SKM-1 treated with dmso at 0.1 percent for 144 hours (cell line): ENCODE measurements at regions not wholly inside any gene's neighbourhood (a gene's known extent, or its start where the extent isn't known, plus 50 kb on each side); places are given as distances from the start of the nearest gene placed in this dataset.

Source experiments
- DNase-seq: peaks from one replicate; lab custom pipeline; 2025; ENCODE audit not compliant: unreplicated experiment; lab: John Stamatoyannopoulos, UW

DNA sequence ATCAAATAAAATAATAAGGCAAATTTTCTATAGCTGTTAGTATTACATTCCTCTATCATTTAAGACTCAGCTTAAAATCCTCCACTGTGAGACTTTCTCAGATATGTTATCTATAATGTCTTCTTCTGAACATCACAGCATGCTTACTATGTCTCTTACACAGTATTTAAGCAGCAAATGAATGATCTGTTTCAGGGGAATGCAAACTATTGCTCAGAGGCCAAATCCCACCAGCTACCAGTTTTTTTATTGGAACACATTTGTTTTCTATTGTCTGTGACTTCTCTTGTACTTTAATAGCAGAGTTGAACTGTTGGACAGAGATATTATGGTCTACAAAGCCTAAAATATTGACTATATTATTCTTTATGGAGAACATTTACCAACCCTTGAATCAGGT is 59.6 kb downstream of the C3orf38 start:
- DNase-seq, result no peak

GRCh38 chr3:88211096-88211890 is 61.5 kb downstream of the C3orf38 start:
- no peak for DNase-seq

DNA sequence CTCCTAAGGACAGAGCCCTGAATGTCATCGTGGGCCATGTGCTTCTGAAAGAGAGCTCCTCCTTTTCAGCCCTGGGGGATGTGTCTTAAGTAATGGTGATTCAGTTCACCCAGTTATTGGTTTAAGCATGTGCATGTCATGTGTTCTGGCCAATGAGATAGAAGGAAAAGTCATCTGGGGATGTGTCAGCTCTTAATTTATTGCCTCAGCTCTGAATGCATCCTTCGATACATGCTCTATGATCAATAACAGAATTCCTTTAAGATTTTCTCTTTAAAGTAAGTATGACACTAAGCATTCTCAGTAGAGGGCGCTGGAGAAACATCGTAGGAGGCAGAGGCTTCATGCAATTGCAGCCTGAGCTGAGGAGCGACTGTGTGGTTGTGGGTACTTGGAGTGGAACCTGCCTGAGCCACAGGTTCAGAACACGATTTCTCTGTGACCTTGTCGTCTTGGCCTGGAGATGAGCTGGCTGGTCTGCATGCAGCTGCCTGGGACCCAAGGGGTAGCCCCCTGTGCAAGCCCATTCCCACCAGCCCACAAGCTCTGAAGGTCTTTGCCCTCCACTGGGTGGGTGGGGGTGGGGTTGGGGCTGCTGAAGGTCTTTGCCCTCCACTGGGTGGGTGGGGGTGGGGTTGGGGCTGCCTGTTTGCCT is 69.5 kb downstream of the C3orf38 start:
- peak; percentile 46 for DNase-seq

GRCh38 chr3:88220126-88220525 is 70.4 kb downstream of the C3orf38 start:
- no peak for DNase-seq

GRCh38 chr3:88221726-88222125 is 72.0 kb downstream of the C3orf38 start:
- DNase-seq, result no peak

DNA sequence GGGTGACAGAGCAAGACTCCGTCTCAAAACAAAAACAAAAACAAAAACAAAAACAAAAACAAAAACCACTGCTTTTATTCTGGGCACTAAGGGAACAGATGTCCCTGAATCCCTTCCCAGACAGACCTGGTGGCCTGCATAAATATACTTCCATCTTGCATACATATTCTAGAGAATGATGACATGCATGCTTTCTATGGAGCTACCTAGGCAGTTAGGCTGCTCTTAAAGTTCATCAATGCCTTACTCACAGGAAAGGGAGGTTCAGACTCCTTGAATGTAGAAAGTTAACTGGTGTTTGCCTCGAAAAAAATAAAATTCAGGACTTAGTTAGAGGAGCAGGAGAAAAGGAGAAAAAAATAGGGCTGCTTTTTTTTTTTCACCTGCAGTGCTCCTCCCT is 72.6 kb downstream of the C3orf38 start:
- DNase-seq, result no peak

- DNase-seq, result no peak
These were observed 75.7 kb downstream of the C3orf38 start for GRCh38 chr3:88225326-88226008.

- DNase-seq, result no peak
These were observed 77.2 kb downstream of the C3orf38 start for GRCh38 chr3:88226910-88227309.

DNA sequence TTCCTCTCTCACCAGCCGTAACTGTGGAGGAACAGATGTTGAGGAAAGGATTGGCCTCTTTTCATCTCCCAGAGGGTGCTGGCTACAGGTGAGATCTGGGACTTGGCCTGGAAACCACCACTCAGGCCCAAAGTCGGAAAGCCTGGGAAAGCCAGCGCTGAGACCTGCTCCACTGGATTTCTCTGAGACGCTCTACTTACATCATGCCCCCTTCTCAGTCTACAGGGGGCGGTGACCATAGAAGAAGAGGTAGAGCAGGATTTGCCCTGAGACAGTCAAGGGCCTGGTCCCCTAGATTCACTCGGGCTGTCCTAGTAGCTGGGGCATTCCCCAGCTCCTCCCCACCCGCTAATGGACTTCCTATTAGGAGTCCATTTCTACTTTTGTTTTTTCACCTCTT is 80.9 kb downstream of the C3orf38 start:
- DNase-seq, result no peak

DNA sequence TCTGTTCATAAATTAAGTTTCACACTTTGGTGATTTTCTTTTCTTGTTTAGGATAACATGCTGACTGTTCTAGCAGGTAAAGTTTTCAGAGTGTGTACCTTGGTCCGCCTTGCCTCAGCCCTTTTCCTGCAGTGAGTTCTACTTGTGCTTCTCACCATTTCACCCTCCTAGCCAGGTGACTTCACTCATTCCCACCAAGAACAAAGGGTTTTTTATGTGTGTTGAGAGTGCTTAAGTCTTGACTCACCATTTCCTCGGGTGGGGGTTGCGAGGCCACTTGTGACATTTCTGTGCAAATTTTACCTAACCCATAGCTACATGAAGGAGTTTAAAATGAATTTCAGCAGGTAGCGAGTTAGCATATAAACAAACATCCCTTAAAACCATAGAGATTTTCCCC is 81.4 kb downstream of the C3orf38 start:
- DNase-seq, result no peak

- no peak for DNase-seq
These were observed 81.9 kb downstream of the C3orf38 start for GRCh38 chr3:88231632-88232031.

- no peak for DNase-seq
These were observed 85.3 kb downstream of the C3orf38 start for GRCh38 chr3:88235102-88235501.

- DNase-seq, result no peak
These were observed 90.1 kb downstream of the C3orf38 start for GRCh38 chr3:88239870-88240269.

DNA sequence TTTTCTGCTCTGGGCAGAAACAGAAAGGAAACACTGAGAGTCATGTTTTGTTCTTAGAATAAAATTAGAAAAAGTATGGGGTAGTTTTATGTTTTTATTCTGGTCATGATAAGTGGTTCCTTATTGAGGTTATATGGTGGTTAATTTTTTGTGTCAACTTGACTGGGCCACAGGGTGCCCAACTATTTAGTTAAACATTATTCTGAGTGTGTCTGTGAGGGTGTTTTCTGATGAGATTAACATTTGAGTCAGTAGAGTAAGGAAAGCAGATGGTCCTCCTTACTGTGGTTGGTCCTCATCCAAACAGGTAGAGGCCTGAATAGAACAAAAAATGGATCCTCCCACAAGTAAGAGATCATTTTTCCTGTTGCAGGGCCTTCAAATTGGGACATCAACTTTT is 98.9 kb downstream of the C3orf38 start:
- no peak for DNase-seq

DNA sequence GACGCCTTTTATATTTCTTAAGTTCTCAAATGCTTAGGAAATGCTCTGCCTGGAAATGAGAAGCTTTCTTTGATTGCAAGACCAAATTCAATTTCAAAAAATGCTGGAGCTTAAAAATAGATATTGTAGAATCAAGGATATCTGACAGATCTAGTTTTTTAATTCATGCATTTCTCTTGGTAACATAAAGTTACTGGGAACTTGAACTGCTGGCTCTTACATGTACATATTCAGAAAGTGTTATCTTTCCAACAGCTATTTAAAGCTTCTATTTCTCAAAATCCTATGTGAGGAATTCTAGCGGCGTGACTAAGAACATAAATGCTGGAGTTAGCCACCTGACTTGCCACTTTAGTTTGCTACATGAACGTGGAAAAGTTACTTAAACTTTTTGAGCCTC is 109.3 kb downstream of the C3orf38 start:
- DNase-seq, result no peak

- no peak for DNase-seq
These were observed 112.8 kb downstream of the C3orf38 start for GRCh38 chr3:88262527-88262926.

GRCh38 chr3:88263417-88264100 is 113.8 kb downstream of the C3orf38 start:
- DNase-seq, result no peak

- DNase-seq, result no peak
These were observed 117.7 kb downstream of the C3orf38 start for GRCh38 chr3:88267441-88267840.

- DNase-seq, result no peak
These were observed 118.1 kb downstream of the C3orf38 start for GRCh38 chr3:88267847-88268246.

DNA sequence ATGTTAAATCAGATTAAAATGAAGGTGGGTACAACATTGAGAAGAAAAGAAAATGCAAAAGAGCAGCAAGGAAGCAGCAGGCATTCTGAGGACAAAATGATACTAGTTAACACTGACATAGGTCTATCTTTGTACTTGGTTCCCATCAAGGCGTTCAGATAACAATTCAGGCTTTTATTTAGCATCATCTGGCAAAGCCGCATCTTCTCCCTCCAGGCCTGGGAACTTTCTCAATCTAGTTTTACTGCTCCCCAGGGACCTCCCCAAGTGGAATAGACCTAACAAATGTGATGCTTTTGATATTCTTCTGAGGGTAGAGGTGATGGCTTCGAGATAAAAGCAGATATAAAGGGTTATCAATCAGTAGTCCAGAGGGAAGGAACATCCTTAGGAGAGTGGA is 130.6 kb downstream of the C3orf38 start:
- DNase-seq, result no peak

DNA sequence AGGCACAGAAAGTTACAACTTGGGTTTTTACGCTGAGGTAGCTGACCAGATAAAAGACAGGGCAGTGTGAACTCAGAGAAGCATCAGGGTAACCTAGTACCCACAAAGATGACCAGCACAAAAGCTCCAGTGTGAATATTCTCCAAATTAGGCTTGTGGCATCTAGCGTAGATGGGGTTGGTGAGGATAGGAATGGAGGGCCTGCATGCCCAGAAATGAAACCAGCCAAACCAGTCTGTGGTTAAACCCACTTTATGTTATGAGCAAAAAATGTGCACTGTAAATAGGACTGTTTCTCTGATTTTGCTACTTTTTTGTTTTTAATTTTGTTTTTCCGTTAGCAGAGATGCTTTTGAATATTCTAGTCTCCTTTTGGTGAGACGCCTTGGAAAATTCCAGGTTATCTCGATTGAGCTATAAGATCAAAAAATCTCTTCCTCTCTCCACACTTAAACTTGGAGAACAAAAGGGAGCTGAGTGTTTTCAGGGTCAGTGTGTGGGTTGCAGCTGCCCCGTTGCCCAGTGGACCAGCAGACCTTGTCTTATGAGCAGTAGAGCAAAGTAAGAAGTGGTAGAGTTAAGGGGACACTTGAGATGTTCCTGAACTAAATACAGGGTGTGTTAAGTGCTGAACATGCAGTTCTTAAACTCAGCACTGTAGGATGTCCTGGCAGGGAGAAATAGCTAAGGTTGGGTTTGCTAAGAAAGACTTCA is 132.9 kb downstream of the C3orf38 start:
- DNase-seq, result no peak
